GM13976 (cell line): ENCODE measurements at regions not wholly inside any gene's neighbourhood (a gene's known extent, or its start where the extent isn't known, plus 50 kb on each side); places are given as distances from the start of the nearest gene placed in this dataset.

ENCODE experiments used
- DNase-seq: peaks from one replicate; pipeline ENCODE4 v3.0.0; 2012; ENCODE audit warnings: low spot score
- CTCF ChIP-seq: IDR thresholded peaks from 2 replicates; pipeline ENCODE4 v1.5.1; 2012; ENCODE audit warnings: borderline replicate concordance, mild to moderate bottlenecking; ENCODE audit not compliant: insufficient read depth; ENCODE audit errors: extremely low read depth, missing control alignments, control extremely low read depth
- in situ Hi-C: fragments of 300-500 bp; cut with MboI; formaldehyde crosslinking; loops from one replicate; pipeline ENCODE4 v1.12.0; 2022; ENCODE audit warnings: low sequenced_read_pairs, mixed read lengths, inconsistent platforms; ENCODE audit not compliant: unreplicated experiment

GRCh38 chr2:128502638-128503246 is 184.1 kb upstream of the HS6ST1 start:
- in situ Hi-C loops = no loop called here
- TF ChIP-seq CTCF = no peak

GRCh38 chr2:128503399-128504245 is 185.0 kb upstream of the HS6ST1 start:
- in situ Hi-C loops = no loop called here
- no peak for TF ChIP-seq CTCF
- DNase-seq = no peak

More at GRCh38 chr2:128502638-128503246, 184.1 kb upstream of the HS6ST1 start:
- DNase-seq = no peak

- in situ Hi-C loops = no loop called here
- DNase-seq = no peak
- TF ChIP-seq CTCF = no peak
Observed at GRCh38 chr2:128504246-128505149, 185.8 kb upstream of the HS6ST1 start.

DNA sequence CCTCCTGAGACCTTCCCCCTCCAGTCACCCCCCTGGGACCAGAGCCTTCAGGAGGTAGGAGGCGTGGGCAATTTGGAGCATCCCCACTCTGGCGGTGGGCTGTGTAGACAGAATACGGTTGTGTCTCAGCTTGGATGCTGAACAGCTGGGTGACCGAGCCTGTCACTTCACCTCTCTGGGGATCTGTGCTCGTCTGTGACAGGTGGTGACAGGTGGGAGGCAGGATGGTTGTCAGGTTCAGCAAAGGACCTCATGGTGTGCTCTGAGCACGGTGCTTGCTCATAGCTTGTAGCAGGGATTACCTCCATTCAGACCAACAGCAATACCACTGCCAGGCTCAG is 186.5 kb upstream of the HS6ST1 start:
- no peak for DNase-seq
- in situ Hi-C loops = no loop called here
- TF ChIP-seq CTCF = no peak

DNA sequence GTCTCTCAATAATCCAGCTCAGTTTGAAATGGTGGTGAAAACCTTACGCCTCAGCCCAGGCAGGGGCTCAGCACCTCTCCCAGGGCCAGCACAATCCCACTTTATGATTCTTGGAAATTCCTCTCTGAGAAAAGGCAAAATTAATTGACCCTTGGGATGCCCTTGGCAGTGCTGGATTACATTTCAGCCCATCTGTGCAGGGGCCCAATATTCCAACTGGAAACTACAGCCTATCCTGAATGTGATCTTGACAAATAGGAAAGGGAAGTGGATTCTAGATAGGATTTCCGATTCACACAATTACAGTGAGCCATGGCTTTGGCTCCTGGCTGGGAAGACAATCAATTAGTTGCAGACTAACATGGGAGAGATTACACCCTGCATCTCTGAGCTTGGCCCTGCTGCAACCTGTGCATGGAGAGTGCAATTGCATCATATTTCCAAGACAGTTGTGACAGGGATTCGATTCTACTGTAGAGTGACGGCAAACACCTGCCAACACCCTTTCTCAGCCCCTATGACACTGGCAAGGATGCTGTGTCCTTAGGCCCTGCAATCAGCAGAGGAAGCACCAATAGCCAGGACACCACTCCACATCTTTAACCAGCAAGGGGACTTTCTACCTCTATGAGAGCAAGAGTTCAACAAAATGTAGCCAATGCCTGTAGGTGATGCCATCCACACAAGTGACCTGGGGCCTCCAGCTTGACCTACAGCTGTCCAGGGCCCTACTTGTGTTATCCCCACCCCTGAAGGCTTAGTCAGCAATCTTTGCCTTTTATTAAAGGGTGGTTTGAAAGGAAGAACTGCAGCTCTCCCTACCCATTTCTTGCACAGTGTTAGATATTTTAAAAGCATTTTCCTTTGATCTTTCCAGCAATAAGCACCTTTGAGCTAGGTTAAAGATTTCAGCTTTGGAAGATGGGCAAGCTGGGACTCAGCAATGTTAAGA is 187.2 kb upstream of the HS6ST1 start:
- TF ChIP-seq CTCF = no peak
- no peak for DNase-seq
- in situ Hi-C loops = no loop called here
